HG02870 (cell line): ENCODE measurements at regions not wholly inside any gene's neighbourhood (a gene's known extent, or its start where the extent isn't known, plus 50 kb on each side); places are given as distances from the start of the nearest gene placed in this dataset.
A peak's percentile ranks its signal among the peaks of the same experiment; 100 is the strongest.

ENCODE experiments used
- ATAC-seq: cut with Tn5 transposase; IDR thresholded peaks from one replicate; pipeline ENCODE4 v1.9.1; 2021; ENCODE audit warnings: mild to moderate bottlenecking, moderate library complexity; ENCODE audit not compliant: unreplicated experiment

GRCh38 chr4:137688651-137689050 is 156.4 kb upstream of the PCDH18 start:
- ATAC-seq: no peak

GRCh38 chr4:137685357-137685756 is 153.1 kb upstream of the PCDH18 start:
- no peak for ATAC-seq

- ATAC-seq: no peak
Observed at GRCh38 chr4:137681081-137681480, 148.8 kb upstream of the PCDH18 start.

- no peak for ATAC-seq
Observed at GRCh38 chr4:137678796-137679195, 146.5 kb upstream of the PCDH18 start.

GRCh38 chr4:137677863-137678262 is 145.6 kb upstream of the PCDH18 start:
- no peak for ATAC-seq

GRCh38 chr4:137676357-137676998 is 144.2 kb upstream of the PCDH18 start:
- no peak for ATAC-seq

- ATAC-seq: no peak
Observed at GRCh38 chr4:137674066-137674465, 141.8 kb upstream of the PCDH18 start.

GRCh38 chr4:137668885-137669545 is 136.7 kb upstream of the PCDH18 start:
- ATAC-seq: no peak

- no peak for ATAC-seq
Observed at GRCh38 chr4:137664416-137664815, 132.1 kb upstream of the PCDH18 start.

GRCh38 chr4:137664046-137664387 is 131.7 kb upstream of the PCDH18 start:
- ATAC-seq: no peak

GRCh38 chr4:137663251-137664045 is 131.2 kb upstream of the PCDH18 start:
- no peak for ATAC-seq

- no peak for ATAC-seq
Observed at GRCh38 chr4:137661693-137662092, 129.4 kb upstream of the PCDH18 start.

GRCh38 chr4:137660211-137660610 is 127.9 kb upstream of the PCDH18 start:
- no peak for ATAC-seq

- no peak for ATAC-seq
Observed at GRCh38 chr4:137659431-137659830, 127.1 kb upstream of the PCDH18 start.

GRCh38 chr4:137656661-137657060 is 124.4 kb upstream of the PCDH18 start:
- no peak for ATAC-seq

GRCh38 chr4:137655302-137655701 is 123.0 kb upstream of the PCDH18 start:
- ATAC-seq: no peak

- ATAC-seq: no peak
Observed at GRCh38 chr4:137651128-137651527, 118.8 kb upstream of the PCDH18 start.

GRCh38 chr4:137649711-137650450 is 117.6 kb upstream of the PCDH18 start:
- no peak for ATAC-seq

- ATAC-seq: no peak
Observed at GRCh38 chr4:137648531-137648930, 116.2 kb upstream of the PCDH18 start.

- ATAC-seq: peak; percentile 67
Observed at GRCh38 chr4:137647375-137647774, 115.1 kb upstream of the PCDH18 start.

- no peak for ATAC-seq
Observed at GRCh38 chr4:137644201-137644600, 111.9 kb upstream of the PCDH18 start.
